ENCODE measurements at regions not wholly inside any gene's neighbourhood (a gene's known extent, or its start where the extent isn't known, plus 50 kb on each side); places are given as distances from the start of the nearest gene placed in this dataset.

DNA sequence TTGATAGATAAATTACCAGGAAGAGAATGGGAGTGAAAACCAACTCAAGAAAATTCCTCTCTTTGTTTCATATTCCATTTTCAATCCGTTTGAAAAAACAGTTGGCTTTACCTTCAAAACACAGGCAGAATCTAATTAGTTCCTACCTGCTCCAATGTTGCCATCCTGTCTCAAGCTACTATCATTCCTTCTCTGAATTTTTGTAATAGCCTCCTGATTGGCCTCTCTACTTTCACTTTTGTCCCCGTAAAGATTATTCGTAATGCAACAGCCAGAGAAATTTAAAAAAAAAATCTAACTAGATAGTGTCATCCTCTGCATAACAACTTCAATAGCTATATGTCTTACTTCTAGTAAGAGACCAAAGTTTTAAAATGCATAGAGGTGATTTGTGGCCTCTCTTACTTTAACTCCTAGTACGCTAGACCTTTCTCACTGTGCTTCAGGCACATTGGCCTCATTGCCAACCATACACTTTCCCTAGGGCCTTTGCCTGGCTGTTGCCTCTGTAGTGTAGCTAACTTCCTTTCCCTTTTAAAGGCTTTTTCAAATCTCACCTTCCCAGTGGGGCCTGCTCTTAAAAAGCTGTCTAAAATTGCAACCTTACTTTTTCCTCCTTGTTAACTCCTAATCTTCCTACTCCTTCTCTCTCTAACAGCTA, 311.3 kb upstream of the GRIN3A start:
- Histone ChIP-seq H3K4me1 (ENCODE audit: control insufficient read depth in 2 of 2, insufficient read depth in 1 of 2, low read depth in 1 of 2, low read length in 2 of 2) (no peaks in the 10 kb centered on the region), H3K27me3 (ENCODE audit: control insufficient read depth in 3 of 3, insufficient read depth in 3 of 3, low read depth in 1 of 3, low read length in 3 of 3) (no peaks in the 10 kb centered on the region), H2BK120ac (ENCODE audit: low read depth, low read length) (no peak overlapping the region), H2AFZ (ENCODE audit: low read length) (no peak overlapping the region), H3K36me3 (replicated peaks in 1 of 2; ENCODE audit: control insufficient read depth in 2 of 2, insufficient read depth in 2 of 2, low read length in 2 of 2) (no peaks in the 10 kb centered on the region), H4K8ac (ENCODE audit: low read depth, low read length) (no peak overlapping the region), H3K23ac (ENCODE audit: low read depth, low read length, poor library complexity) (no peak overlapping the region), H4K91ac (ENCODE audit: low read depth, low read length, poor library complexity) (no peak overlapping the region), H3K4ac (ENCODE audit: low read length) (no peak overlapping the region), H2BK5ac (ENCODE audit: low read length) (no peak overlapping the region), H2AK5ac (ENCODE audit: low read depth, low read length) (no peak overlapping the region), H3K27ac (replicated peaks; ENCODE audit: low read length) (no peak overlapping the region), H3K4me3 (ENCODE audit: low read length in 2 of 2) (no peak overlapping the region), H3K9me3 (replicated peaks in 1 of 2; ENCODE audit: control insufficient read depth in 2 of 2, insufficient read depth in 1 of 2, low read depth in 1 of 2, low read length in 2 of 2) (no peaks in the 10 kb centered on the region), H2BK12ac (ENCODE audit: low read length) (no peak overlapping the region), H3K14ac (ENCODE audit: low read length) (no peak overlapping the region), H3K9ac (ENCODE audit: low read depth, low read length, poor library complexity) (no peak overlapping the region), H3K79me1 (ENCODE audit: low read depth, low read length) (no peaks in the 10 kb centered on the region), H2BK15ac (ENCODE audit: low read length) (no peak overlapping the region), H3K18ac (ENCODE audit: low read length) (no peak overlapping the region), H3K4me2 (ENCODE audit: insufficient read depth, low read length, poor library complexity, severe bottlenecking) (no peak overlapping the region)
- no peak for DNase-seq (ENCODE audit: low spot score)
- no CpG with 5 or more reads among the region's 4 CpGs for WGBS, 2 donors (ENCODE audit: extremely low coverage in 2 of 2, insufficient read length in 2 of 2, insufficient replicate concordance in 1 of 2)

DNA sequence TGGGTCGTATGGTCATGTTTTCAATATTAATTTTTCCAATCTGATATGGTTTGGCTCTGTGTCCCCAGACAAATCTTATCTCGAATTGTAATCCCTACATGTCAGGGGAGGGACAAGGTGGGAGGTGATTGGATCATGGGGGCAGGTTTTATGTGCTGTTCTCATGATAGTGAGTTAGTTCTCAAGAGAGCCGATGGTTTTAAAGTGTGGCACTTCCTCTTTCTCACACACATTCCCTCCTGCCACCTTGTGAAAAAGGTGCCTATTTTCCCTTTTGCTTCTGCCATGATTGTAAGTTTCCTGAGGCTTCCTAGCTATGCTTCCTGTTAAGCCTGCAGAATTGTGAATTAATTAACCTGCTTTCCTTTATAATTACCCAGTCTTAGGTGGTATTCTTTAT, 309.1 kb upstream of the GRIN3A start:
- Histone ChIP-seq H2BK12ac (ENCODE audit: low read length) (no peak overlapping the region), H2BK15ac (ENCODE audit: low read length) (no peak overlapping the region), H3K23ac (ENCODE audit: low read depth, low read length, poor library complexity) (no peak overlapping the region), H3K4me3 (ENCODE audit: low read length in 2 of 2) (no peak overlapping the region), H3K18ac (ENCODE audit: low read length) (no peak overlapping the region), H4K8ac (ENCODE audit: low read depth, low read length) (no peak overlapping the region), H3K27ac (replicated peaks; ENCODE audit: low read length) (no peak overlapping the region), H3K4ac (ENCODE audit: low read length) (no peak overlapping the region), H3K79me1 (ENCODE audit: low read depth, low read length) (no peaks in the 10 kb centered on the region), H3K14ac (ENCODE audit: low read length) (no peak overlapping the region), H3K9ac (ENCODE audit: low read depth, low read length, poor library complexity) (no peak overlapping the region), H4K91ac (ENCODE audit: low read depth, low read length, poor library complexity) (no peak overlapping the region), H2BK5ac (ENCODE audit: low read length) (no peak overlapping the region), H2AK5ac (ENCODE audit: low read depth, low read length) (no peak overlapping the region), H2BK120ac (ENCODE audit: low read depth, low read length) (no peak overlapping the region), H3K36me3 (replicated peaks in 1 of 2; ENCODE audit: control insufficient read depth in 2 of 2, insufficient read depth in 2 of 2, low read length in 2 of 2) (no peaks in the 10 kb centered on the region), H3K27me3 (ENCODE audit: control insufficient read depth in 3 of 3, insufficient read depth in 3 of 3, low read depth in 1 of 3, low read length in 3 of 3) (no peaks in the 10 kb centered on the region), H3K4me2 (ENCODE audit: insufficient read depth, low read length, poor library complexity, severe bottlenecking) (no peak overlapping the region), H3K4me1 (ENCODE audit: control insufficient read depth in 2 of 2, insufficient read depth in 1 of 2, low read depth in 1 of 2, low read length in 2 of 2) (no peaks in the 10 kb centered on the region), H2AFZ (ENCODE audit: low read length) (no peak overlapping the region), H3K9me3 (replicated peaks in 1 of 2; ENCODE audit: control insufficient read depth in 2 of 2, insufficient read depth in 1 of 2, low read depth in 1 of 2, low read length in 2 of 2) (no peaks in the 10 kb centered on the region)
- DNase-seq (ENCODE audit: low spot score), result no peak
- WGBS, 2 donors (ENCODE audit: extremely low coverage in 2 of 2, insufficient read length in 2 of 2, insufficient replicate concordance in 1 of 2), result no CpG with 5 or more reads among the region's 3 CpGs

DNA sequence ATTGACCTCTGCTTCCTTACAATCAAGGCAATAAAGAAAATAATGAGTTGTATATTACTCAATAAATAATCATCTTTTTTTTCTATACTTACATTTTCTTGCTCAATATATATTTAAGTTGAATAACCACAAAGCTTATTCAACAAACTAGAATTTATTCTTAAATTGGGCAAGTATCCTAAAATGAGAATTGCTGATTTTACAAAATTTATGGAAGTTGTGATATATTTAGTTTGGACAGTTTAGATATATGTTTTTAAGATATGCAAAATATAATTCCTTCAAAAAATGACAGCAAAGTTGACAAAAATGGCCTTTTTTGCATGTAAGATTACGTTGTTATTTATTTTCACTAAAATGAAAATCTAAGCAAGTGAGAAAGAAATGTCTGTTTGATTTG, 305.7 kb upstream of the GRIN3A start:
- Histone ChIP-seq H3K18ac (ENCODE audit: low read length) (no peak overlapping the region), H4K91ac (ENCODE audit: low read depth, low read length, poor library complexity) (no peak overlapping the region), H3K27me3 (ENCODE audit: control insufficient read depth in 3 of 3, insufficient read depth in 3 of 3, low read depth in 1 of 3, low read length in 3 of 3) (no peaks in the 10 kb centered on the region), H3K14ac (ENCODE audit: low read length) (no peak overlapping the region), H3K9me3 (replicated peaks in 1 of 2; ENCODE audit: control insufficient read depth in 2 of 2, insufficient read depth in 1 of 2, low read depth in 1 of 2, low read length in 2 of 2) (no peaks in the 10 kb centered on the region), H2AK5ac (ENCODE audit: low read depth, low read length) (no peak overlapping the region), H3K4ac (ENCODE audit: low read length) (no peak overlapping the region), H2BK5ac (ENCODE audit: low read length) (no peak overlapping the region), H3K4me1 (ENCODE audit: control insufficient read depth in 2 of 2, insufficient read depth in 1 of 2, low read depth in 1 of 2, low read length in 2 of 2) (no peaks in the 10 kb centered on the region), H2BK12ac (ENCODE audit: low read length) (no peak overlapping the region), H3K79me1 (ENCODE audit: low read depth, low read length) (no peaks in the 10 kb centered on the region), H3K4me3 (ENCODE audit: low read length in 2 of 2) (no peak overlapping the region), H4K8ac (ENCODE audit: low read depth, low read length) (no peak overlapping the region), H2BK120ac (ENCODE audit: low read depth, low read length) (no peak overlapping the region), H3K9ac (ENCODE audit: low read depth, low read length, poor library complexity) (no peak overlapping the region), H3K4me2 (ENCODE audit: insufficient read depth, low read length, poor library complexity, severe bottlenecking) (no peak overlapping the region), H2AFZ (ENCODE audit: low read length) (no peak overlapping the region), H3K23ac (ENCODE audit: low read depth, low read length, poor library complexity) (no peak overlapping the region), H3K36me3 (replicated peaks in 1 of 2; ENCODE audit: control insufficient read depth in 2 of 2, insufficient read depth in 2 of 2, low read length in 2 of 2) (no peaks in the 10 kb centered on the region), H2BK15ac (ENCODE audit: low read length) (no peak overlapping the region), H3K27ac (replicated peaks; ENCODE audit: low read length) (no peak overlapping the region)
- DNase-seq (ENCODE audit: low spot score), result no peak
- no CpG with 5 or more reads among the region's 1 CpG for WGBS, 2 donors (ENCODE audit: extremely low coverage in 2 of 2, insufficient read length in 2 of 2, insufficient replicate concordance in 1 of 2)

GRCh38 chr9:102038006-102038405, 299.6 kb upstream of the GRIN3A start:
- Histone ChIP-seq H3K9ac (ENCODE audit: low read depth, low read length, poor library complexity) (no peak overlapping the region), H3K4me1 (ENCODE audit: control insufficient read depth in 2 of 2, insufficient read depth in 1 of 2, low read depth in 1 of 2, low read length in 2 of 2) (no peaks in the 10 kb centered on the region), H3K4ac (ENCODE audit: low read length) (no peak overlapping the region), H2AFZ (ENCODE audit: low read length) (no peak overlapping the region), H3K18ac (ENCODE audit: low read length) (no peak overlapping the region), H3K9me3 (replicated peaks in 1 of 2; ENCODE audit: control insufficient read depth in 2 of 2, insufficient read depth in 1 of 2, low read depth in 1 of 2, low read length in 2 of 2) (no peaks in the 10 kb centered on the region), H4K91ac (ENCODE audit: low read depth, low read length, poor library complexity) (no peak overlapping the region), H2BK12ac (ENCODE audit: low read length) (no peak overlapping the region), H3K4me3 (ENCODE audit: low read length in 2 of 2) (no peak overlapping the region), H3K27ac (replicated peaks; ENCODE audit: low read length) (no peak overlapping the region), H3K4me2 (ENCODE audit: insufficient read depth, low read length, poor library complexity, severe bottlenecking) (no peak overlapping the region), H2BK15ac (ENCODE audit: low read length) (no peak overlapping the region), H2AK5ac (ENCODE audit: low read depth, low read length) (no peak overlapping the region), H3K14ac (ENCODE audit: low read length) (no peak overlapping the region), H3K79me1 (ENCODE audit: low read depth, low read length) (no peaks in the 10 kb centered on the region), H3K36me3 (replicated peaks in 1 of 2; ENCODE audit: control insufficient read depth in 2 of 2, insufficient read depth in 2 of 2, low read length in 2 of 2) (no peaks in the 10 kb centered on the region), H2BK5ac (ENCODE audit: low read length) (no peak overlapping the region), H4K8ac (ENCODE audit: low read depth, low read length) (no peak overlapping the region), H3K27me3 (ENCODE audit: control insufficient read depth in 3 of 3, insufficient read depth in 3 of 3, low read depth in 1 of 3, low read length in 3 of 3) (no peaks in the 10 kb centered on the region), H3K23ac (ENCODE audit: low read depth, low read length, poor library complexity) (no peak overlapping the region), H2BK120ac (ENCODE audit: low read depth, low read length) (no peak overlapping the region)
- no peak for DNase-seq (ENCODE audit: low spot score)
- no CpG with 5 or more reads among the region's 1 CpG for WGBS, 2 donors (ENCODE audit: extremely low coverage in 2 of 2, insufficient read length in 2 of 2, insufficient replicate concordance in 1 of 2)

All from neuronal stem cell (in vitro differentiated cells).